ENCODE measurements at regions not wholly inside any gene's neighbourhood (a gene's known extent, or its start where the extent isn't known, plus 50 kb on each side); places are given as distances from the start of the nearest gene placed in this dataset.

DNA sequence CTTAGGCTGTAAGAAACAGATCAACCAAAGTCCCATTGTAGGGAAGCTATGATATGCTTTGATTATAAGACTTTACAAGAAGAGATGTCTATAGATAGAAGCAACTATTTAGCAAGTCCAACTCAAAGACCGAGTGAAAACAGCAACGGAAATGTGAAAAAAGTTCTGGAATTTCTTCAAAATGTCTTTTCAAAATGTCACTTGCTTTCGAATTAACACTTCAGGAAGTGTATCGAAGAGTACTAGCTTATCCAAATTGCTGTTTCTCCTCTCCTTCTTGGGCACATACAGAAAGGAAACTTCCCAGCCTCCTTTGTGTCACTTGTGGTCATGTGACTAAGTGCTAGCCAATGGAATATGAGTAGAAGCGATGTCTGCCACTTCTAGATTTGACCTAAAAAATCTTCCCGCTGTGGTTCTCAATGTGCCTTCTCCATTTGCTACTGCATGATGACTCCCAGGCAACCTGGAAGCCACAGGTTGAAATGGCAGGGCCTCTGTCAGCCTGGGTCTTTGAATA lies 89.9 kb downstream of the TSEN15 start:
- H3K4me1 Mint-ChIP-seq (ENCODE audit: low read depth), result peaks cover 1% of the 10 kb centered on the region
- peaks cover 7% of the 10 kb centered on the region for H3K9me3 Mint-ChIP-seq
- H3K4me3 Mint-ChIP-seq, result no peak overlapping the region
- peaks cover 38% of the 10 kb centered on the region for H3K27me3 Mint-ChIP-seq (ENCODE audit: low read depth)
- H3K27ac Mint-ChIP-seq, result no peak overlapping the region
- H3K36me3 Mint-ChIP-seq (ENCODE audit: low read depth), result peaks cover 2% of the 10 kb centered on the region

DNA sequence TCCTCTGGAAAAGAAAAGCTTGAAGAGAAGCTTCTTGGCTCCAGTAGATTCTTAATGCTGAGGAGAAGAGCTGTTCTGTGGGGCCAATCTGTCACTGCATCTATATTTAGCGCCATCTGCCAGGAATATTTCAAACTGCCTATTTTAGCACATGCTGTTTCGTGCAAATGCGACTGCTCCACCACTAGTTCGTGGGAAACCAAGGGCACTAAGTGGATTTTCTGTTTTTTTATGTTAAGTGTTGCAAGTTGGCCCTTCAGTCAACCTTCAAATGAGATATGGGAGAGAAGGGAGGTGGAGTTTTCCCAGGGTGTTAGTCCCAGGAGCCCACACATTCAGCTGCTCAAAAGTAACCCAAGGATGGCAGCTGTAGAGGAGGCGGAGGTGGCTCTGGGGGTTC lies 91.9 kb downstream of the TSEN15 start:
- no peak overlapping the region for H3K4me3 Mint-ChIP-seq
- no peaks in the 10 kb centered on the region for H3K9me3 Mint-ChIP-seq
- H3K36me3 Mint-ChIP-seq (ENCODE audit: low read depth), result no peaks in the 10 kb centered on the region
- H3K4me1 Mint-ChIP-seq (ENCODE audit: low read depth), result peaks cover 1% of the 10 kb centered on the region
- peaks cover 50% of the 10 kb centered on the region for H3K27me3 Mint-ChIP-seq (ENCODE audit: low read depth)
- no peak overlapping the region for H3K27ac Mint-ChIP-seq

GRCh38 chr1:184145083-184145482 lies 93.6 kb downstream of the TSEN15 start:
- no peaks in the 10 kb centered on the region for H3K9me3 Mint-ChIP-seq
- no peak overlapping the region for H3K27ac Mint-ChIP-seq
- H3K4me1 Mint-ChIP-seq (ENCODE audit: low read depth), result peaks cover 1% of the 10 kb centered on the region
- H3K27me3 Mint-ChIP-seq (ENCODE audit: low read depth), result peaks cover 52% of the 10 kb centered on the region
- no peak overlapping the region for H3K4me3 Mint-ChIP-seq
- H3K36me3 Mint-ChIP-seq (ENCODE audit: low read depth), result no peaks in the 10 kb centered on the region

DNA sequence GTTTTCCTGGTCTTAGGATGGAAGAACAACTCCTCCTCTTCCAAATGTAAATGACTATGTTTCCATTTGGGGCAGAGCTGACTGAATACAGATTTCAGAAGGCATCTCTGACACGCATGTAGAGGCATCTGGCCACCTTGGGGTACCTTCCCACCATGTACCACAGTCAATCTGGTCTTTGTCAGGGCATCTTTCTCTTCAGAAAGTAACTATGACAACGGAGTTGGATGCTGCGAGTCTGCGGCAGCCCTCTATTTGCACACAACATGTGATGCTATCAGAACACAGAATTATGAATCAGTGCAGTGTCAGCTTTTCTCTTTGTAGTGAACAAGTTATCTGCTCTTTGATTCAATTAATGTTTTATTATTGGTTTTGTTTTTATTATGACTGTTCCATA lies 94.7 kb downstream of the TSEN15 start:
- Mint-ChIP-seq H3K4me1 (ENCODE audit: low read depth) (peaks cover 1% of the 10 kb centered on the region), H3K27ac (no peak overlapping the region), H3K27me3 (ENCODE audit: low read depth) (peaks cover 52% of the 10 kb centered on the region), H3K4me3 (no peak overlapping the region), H3K36me3 (ENCODE audit: low read depth) (no peaks in the 10 kb centered on the region), H3K9me3 (no peaks in the 10 kb centered on the region)

DNA sequence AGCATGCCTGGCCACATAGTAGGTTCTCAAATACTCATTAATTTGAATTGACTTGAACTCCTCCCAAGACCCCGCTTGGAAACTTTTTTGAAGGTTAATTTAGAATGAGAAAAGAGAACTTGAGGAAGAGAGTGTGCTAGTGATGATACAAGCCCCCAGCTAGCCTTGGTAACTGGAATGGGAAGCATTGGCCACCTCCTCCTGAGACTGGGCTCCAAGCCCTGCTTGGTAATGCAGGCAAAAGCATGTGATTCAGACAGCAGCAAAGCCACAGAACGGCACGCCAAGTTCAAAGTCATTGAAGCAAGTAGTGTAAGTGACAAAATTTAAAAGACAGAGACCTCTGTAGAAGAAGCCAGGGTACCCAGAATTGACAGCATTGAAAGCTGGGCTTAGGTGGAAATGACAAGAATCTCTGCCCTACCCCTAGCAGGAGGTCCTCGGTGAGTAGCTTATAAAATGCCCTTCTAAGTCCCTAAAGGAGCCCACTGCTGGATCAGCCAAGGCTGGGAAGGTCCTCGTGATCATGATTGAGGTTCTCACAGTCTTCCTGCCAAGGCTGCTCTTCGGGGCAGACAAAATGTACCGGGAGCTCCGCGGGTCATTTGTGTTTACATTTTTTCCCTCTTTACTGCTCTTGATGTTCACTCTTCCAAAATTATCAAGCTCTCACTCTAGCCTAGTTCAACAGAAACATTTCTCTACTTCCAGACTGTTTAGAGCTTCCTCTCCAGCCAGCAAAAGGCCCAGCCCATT lies 99.4 kb downstream of the TSEN15 start:
- Mint-ChIP-seq H3K4me3 (no peak overlapping the region), H3K27me3 (ENCODE audit: low read depth) (peaks cover 55% of the 10 kb centered on the region), H3K9me3 (no peaks in the 10 kb centered on the region), H3K4me1 (ENCODE audit: low read depth) (peaks cover 32% of the 10 kb centered on the region), H3K27ac (no peak overlapping the region), H3K36me3 (ENCODE audit: low read depth) (peaks cover 7% of the 10 kb centered on the region)

GRCh38 chr1:184152434-184152898 lies 100.9 kb downstream of the TSEN15 start:
- H3K4me1 Mint-ChIP-seq (ENCODE audit: low read depth), result peaks cover 35% of the 10 kb centered on the region
- H3K4me3 Mint-ChIP-seq, result peak overlapping the region; percentile 76
- peak overlapping the region; percentile 21 for H3K27ac Mint-ChIP-seq
- H3K36me3 Mint-ChIP-seq (ENCODE audit: low read depth), result peaks cover 7% of the 10 kb centered on the region
- H3K27me3 Mint-ChIP-seq (ENCODE audit: low read depth), result peaks cover 41% of the 10 kb centered on the region
- H3K9me3 Mint-ChIP-seq, result no peaks in the 10 kb centered on the region

GRCh38 chr1:184152974-184153373 lies 101.4 kb downstream of the TSEN15 start:
- Mint-ChIP-seq H3K27ac (peak overlapping the region; percentile 21), H3K4me3 (peak overlapping the region; percentile 76), H3K4me1 (ENCODE audit: low read depth) (peaks cover 37% of the 10 kb centered on the region), H3K9me3 (no peaks in the 10 kb centered on the region), H3K27me3 (ENCODE audit: low read depth) (peaks cover 36% of the 10 kb centered on the region), H3K36me3 (ENCODE audit: low read depth) (peaks cover 7% of the 10 kb centered on the region)

DNA sequence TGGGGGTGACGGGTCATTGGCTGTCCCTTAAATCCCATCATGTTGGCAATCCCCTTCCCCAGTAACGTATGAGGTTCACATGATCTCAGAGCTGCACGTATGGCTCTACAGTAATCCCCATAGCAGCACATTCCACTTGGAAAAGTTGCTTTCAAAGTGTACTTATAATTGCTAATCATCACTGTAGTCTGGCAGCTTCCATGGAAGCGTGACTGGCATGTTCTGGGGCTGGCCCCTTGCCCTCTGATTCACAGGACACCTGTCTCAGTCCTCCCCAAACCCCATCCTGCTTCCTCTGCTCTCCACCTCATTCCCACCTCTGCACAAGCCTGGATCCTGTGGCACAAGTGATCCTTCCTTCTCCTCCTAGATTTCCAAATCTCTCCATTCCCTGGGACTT lies 102.2 kb downstream of the TSEN15 start:
- Mint-ChIP-seq H3K27ac (no peak overlapping the region), H3K36me3 (ENCODE audit: low read depth) (peaks cover 7% of the 10 kb centered on the region), H3K27me3 (ENCODE audit: low read depth) (peaks cover 35% of the 10 kb centered on the region), H3K4me1 (ENCODE audit: low read depth) (peaks cover 40% of the 10 kb centered on the region), H3K4me3 (no peak overlapping the region), H3K9me3 (no peaks in the 10 kb centered on the region)

DNA sequence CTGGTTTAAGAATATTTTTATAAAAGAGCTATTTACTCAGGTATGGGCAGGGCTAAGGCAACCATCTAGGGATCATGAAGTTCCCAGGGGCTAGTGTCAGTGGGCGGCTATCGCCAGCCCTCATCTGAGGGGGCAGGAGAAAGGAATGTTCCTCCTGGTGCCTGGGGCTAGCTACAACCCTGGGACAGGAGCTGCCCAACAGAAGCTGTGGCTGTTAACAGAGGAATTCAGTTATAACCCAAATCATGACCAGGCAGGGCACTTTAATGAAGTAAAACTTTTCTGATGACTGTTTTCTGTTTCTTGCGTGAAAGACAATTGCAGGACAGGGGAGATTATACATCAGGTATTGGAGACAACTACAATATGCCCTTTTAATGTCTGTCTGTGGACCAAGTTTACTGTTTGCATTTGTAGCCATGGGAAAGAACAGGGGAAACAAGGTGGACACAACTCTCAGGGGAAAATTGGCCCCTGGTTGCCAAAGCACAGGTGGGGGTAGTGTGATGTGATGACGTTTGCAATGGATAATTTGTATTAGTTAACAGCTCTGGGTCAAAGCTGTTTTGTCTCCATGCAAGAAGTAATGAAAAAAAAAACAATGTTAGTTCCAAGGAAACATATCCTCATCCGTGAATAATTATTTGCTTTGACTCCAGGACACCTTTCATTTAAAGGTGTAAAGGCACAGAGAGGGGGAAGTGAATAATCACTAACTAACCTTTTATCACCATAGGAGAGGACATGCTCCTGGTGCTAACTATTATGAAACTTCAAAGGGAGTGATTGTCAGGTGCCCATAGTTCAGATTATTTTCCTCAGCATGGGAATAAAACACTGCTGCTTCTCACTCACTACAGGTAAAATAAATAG lies 105.2 kb downstream of the TSEN15 start:
- peaks cover 26% of the 10 kb centered on the region for H3K27me3 Mint-ChIP-seq (ENCODE audit: low read depth)
- H3K4me3 Mint-ChIP-seq, result no peak overlapping the region
- H3K36me3 Mint-ChIP-seq (ENCODE audit: low read depth), result peaks cover 5% of the 10 kb centered on the region
- H3K9me3 Mint-ChIP-seq, result no peaks in the 10 kb centered on the region
- H3K4me1 Mint-ChIP-seq (ENCODE audit: low read depth), result peaks cover 40% of the 10 kb centered on the region
- no peak overlapping the region for H3K27ac Mint-ChIP-seq

DNA sequence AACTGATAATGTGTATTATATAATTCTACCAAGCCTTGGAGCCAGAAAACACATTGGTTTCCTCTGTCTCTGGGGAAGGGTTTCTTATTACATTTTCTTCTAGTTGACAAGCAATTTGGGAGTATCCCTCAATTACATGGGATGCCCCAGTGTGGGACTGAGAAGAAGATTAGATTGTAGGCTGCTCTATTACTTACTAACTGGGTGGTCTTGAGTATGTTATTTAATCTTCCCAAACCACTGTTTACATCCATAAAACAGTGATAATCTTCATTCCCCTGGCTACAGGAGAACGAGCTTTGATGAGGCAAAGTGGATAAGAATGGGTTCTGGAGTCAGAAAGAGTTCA lies 105.8 kb downstream of the TSEN15 start:
- peaks cover 20% of the 10 kb centered on the region for H3K27me3 Mint-ChIP-seq (ENCODE audit: low read depth)
- no peaks in the 10 kb centered on the region for H3K9me3 Mint-ChIP-seq
- peaks cover 5% of the 10 kb centered on the region for H3K36me3 Mint-ChIP-seq (ENCODE audit: low read depth)
- no peak overlapping the region for H3K27ac Mint-ChIP-seq
- H3K4me3 Mint-ChIP-seq, result no peak overlapping the region
- H3K4me1 Mint-ChIP-seq (ENCODE audit: low read depth), result peaks cover 34% of the 10 kb centered on the region

DNA sequence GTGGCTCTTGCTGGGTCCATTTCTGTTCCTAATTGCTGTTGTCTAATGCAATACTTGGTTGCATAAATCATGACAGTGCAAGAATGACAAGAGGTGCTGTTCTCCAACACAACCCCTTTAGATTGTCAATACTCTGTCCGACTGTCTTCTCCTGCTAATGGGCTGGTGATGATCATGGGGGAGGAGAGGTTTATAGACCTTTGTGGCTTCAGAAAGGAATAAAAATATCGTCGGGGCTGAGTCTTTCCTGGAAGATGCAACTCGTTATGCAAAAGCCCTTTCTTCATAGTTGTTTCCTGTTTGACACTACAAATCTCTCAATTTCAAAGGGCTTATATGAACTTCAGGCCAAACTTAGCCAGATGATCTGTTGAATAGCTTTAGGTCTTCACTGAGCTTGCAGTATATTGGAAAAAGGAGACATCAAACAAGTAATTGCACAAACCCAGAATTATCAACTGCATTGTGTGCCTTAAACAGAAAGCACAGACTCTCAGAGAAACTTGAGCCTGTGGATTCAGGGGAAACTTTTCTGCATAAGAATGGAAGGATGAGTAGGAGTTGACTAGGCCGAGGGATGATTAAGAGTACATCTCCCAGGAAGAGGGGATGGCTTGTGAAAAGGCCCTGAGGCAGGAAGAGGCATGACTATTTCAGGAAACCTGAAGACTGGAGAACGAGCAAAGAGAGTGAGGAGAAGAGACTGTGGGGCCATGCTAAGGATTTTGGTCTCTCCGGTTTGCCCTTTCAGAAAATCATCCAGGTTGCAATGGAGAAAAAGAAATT lies 107.6 kb downstream of the TSEN15 start:
- H3K4me3 Mint-ChIP-seq, result no peak overlapping the region
- peaks cover 3% of the 10 kb centered on the region for H3K36me3 Mint-ChIP-seq (ENCODE audit: low read depth)
- H3K27ac Mint-ChIP-seq, result no peak overlapping the region
- H3K4me1 Mint-ChIP-seq (ENCODE audit: low read depth), result peaks cover 28% of the 10 kb centered on the region
- H3K27me3 Mint-ChIP-seq (ENCODE audit: low read depth), result peaks cover 6% of the 10 kb centered on the region
- H3K9me3 Mint-ChIP-seq, result no peaks in the 10 kb centered on the region

DNA sequence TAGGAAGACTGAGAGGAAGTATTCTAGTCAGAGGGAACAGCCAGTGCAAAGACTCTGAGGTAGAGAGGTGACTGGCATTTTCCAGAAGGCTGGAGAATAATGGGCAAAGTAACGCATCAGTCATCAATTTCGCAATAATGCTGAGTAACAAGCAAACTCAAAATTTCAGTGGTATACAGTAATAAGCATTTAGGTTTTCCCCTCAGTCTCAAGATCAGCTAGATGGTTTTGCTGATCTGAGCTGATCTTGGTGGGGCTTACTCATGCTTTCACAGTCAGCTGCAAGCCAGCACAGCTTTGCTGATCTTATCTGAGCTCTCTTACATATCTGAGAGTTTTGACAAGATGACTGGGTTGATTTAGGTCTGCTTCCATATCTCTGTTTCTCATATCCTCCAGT lies 108.7 kb downstream of the TSEN15 start:
- no peaks in the 10 kb centered on the region for H3K9me3 Mint-ChIP-seq
- peaks cover under 1% of the 10 kb centered on the region for H3K36me3 Mint-ChIP-seq (ENCODE audit: low read depth)
- H3K27me3 Mint-ChIP-seq (ENCODE audit: low read depth), result no peaks in the 10 kb centered on the region
- H3K4me3 Mint-ChIP-seq, result no peak overlapping the region
- H3K27ac Mint-ChIP-seq, result no peak overlapping the region
- peaks cover 23% of the 10 kb centered on the region for H3K4me1 Mint-ChIP-seq (ENCODE audit: low read depth)

DNA sequence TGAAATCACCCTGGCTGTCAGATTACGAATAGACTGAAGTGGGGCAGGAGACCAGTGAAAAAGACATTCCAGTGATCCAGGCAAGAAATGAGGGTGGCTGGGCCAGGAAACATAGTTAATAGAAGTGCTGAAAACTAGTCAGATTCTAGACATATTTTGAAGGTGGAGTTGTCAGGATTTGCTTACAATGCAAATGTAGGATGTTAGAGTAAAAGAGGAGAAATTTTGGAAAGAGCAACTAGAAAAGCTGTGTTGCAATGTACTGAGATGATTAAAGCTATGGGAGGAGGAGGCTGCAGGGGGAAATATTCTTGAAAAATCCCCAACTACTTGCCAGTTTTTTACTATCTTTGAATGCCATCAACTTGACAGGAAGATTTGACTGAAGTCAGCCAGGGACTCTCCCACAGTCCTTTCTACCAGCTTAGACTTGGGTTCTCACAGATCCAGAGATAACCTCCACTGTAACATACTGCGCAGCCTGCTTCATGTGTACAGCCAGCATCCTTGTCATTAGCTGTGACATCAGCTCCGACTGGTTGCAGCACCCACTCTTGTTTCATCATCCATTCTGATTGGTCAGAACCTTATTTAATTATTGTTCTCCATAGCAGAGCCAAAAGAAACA lies 109.7 kb downstream of the TSEN15 start:
- H3K27me3 Mint-ChIP-seq (ENCODE audit: low read depth), result no peaks in the 10 kb centered on the region
- H3K36me3 Mint-ChIP-seq (ENCODE audit: low read depth), result peaks cover 1% of the 10 kb centered on the region
- peaks cover 23% of the 10 kb centered on the region for H3K4me1 Mint-ChIP-seq (ENCODE audit: low read depth)
- H3K27ac Mint-ChIP-seq, result no peak overlapping the region
- no peaks in the 10 kb centered on the region for H3K9me3 Mint-ChIP-seq
- H3K4me3 Mint-ChIP-seq, result no peak overlapping the region

DNA sequence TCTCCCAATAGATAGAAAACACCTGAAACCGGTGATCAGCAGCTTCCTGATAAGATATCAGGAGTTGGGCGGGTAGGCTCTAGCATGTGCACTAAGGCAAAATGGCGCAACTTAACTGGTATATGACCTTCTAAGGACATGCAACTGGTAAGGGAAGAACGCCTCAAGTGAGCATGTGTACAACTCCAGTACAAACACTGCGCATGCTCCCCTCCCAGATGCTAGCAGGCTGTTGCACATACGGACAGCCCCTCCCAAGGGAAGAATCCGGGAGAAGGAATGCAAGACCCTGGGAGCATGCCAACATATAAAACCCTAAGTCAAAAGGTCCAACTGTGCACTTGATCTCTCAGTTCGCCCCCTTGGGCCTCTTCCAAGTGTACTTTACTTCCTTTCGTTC lies 110.8 kb downstream of the TSEN15 start:
- no peak overlapping the region for H3K27ac Mint-ChIP-seq
- H3K36me3 Mint-ChIP-seq (ENCODE audit: low read depth), result peaks cover 1% of the 10 kb centered on the region
- no peak overlapping the region for H3K4me3 Mint-ChIP-seq
- no peaks in the 10 kb centered on the region for H3K27me3 Mint-ChIP-seq (ENCODE audit: low read depth)
- peaks cover 20% of the 10 kb centered on the region for H3K4me1 Mint-ChIP-seq (ENCODE audit: low read depth)
- no peaks in the 10 kb centered on the region for H3K9me3 Mint-ChIP-seq

Measured in T-helper 1 cell treated with Interleukin-12 subunit alpha and Interleukin-12 subunit beta and Interleukin-4 antibody, amounts not matched to agents 30 μg/mL and 1 μg/mL, for 36 hours (primary cell).